A549 (cell line): ENCODE measurements at regions not wholly inside any gene's neighbourhood (a gene's known extent, or its start where the extent isn't known, plus 50 kb on each side); places are given as distances from the start of the nearest gene placed in this dataset.

Experiments used
- ATAC-seq, 2 experiments: fragments of 200-7000 bp in 1 of 2; fragments of >200 bp in 1 of 2; cut with Nextera tagmentation in 1 of 2; cut with Tn5 transposase in 1 of 2; 3 replicates each; pipeline versions ENCODE4 v1.8.0 to v1.9.1; 2018 to 2020; ENCODE audit warnings: mild to moderate bottlenecking in 1 of 2, moderate library complexity in 1 of 2
- CTCF ChIA-PET: fragments of 300-600 bp; sonication (Branson Sonifier 250); formaldehyde crosslinking; extraction: SDS; loops from one replicate; lab custom pipeline; 2021; ENCODE audit warnings: antibody characterized with exemption, inconsistent platforms; lab: Yijun Ruan, JAX
- POLR2A ChIA-PET: fragments of 350-600 bp; formaldehyde crosslinking; extraction: SDS; loops from one replicate; lab custom pipeline; 2021; ENCODE audit warnings: antibody characterized with exemption, inconsistent platforms; lab: Yijun Ruan, JAX
- DNase-seq, 2 experiments: peaks; one replicate each; pipeline versions ENCODE4 v3.0.0 to v3.0.0-alpha.2; 2011 to 2016; ENCODE audit warnings: low read depth in 1 of 2, low spot score in 1 of 2
- FAIRE-seq: peaks from 2 replicates; lab custom pipeline; 2011; peaks lifted over from hg19 to GRCh38; lab: Jason Lieb, UNC
- H3K27ac ChIP-seq, 2 experiments: fragments of >200 bp; sonication (Bioruptor Twin); formaldehyde crosslinking; 3 replicates each; pipeline ENCODE4 v1.5.1; 2016 to 2017
- H3K4me1 ChIP-seq: fragments of >200 bp; sonication (Bioruptor Twin); formaldehyde crosslinking; 3 replicates; pipeline ENCODE4 v1.6.1; 2016
- H3K4me2 ChIP-seq: fragments of >200 bp; sonication (Bioruptor Twin); formaldehyde crosslinking; 3 replicates; pipeline ENCODE4 v1.6.1; 2016
- H3K4me3 ChIP-seq: fragments of >200 bp; sonication (Bioruptor Twin); formaldehyde crosslinking; 3 replicates; pipeline ENCODE4 v1.5.1; 2016
- H3K9me3 ChIP-seq: fragments of >200 bp; sonication (Bioruptor Twin); formaldehyde crosslinking; 3 replicates; pipeline ENCODE4 v1.6.1; 2016
- BCL3 ChIP-seq: fragments of >200 bp; sonication (Bioruptor Twin); formaldehyde crosslinking; IDR thresholded peaks from 3 replicates; pipeline ENCODE4 v1.6.1; 2016
- BHLHE40 ChIP-seq: IDR thresholded peaks from 2 replicates; pipeline ENCODE4 v1.6.1; 2012; ENCODE audit warnings: low read depth, low read length, inconsistent platforms
- CBX8 ChIP-seq: fragments of 200-600 bp; sonication (generic); IDR thresholded peaks from 2 replicates; pipeline ENCODE4 v1.6.1; 2016
- CHD4 ChIP-seq: fragments of 200-600 bp; sonication (generic); IDR thresholded peaks from 2 replicates; pipeline ENCODE4 v1.6.1; 2016; ENCODE audit warnings: antibody characterized with exemption, mild to moderate bottlenecking, borderline replicate concordance
- EHMT2 ChIP-seq: fragments of 200-600 bp; sonication (generic); IDR thresholded peaks from 2 replicates; pipeline ENCODE4 v1.6.1; 2016; ENCODE audit warnings: antibody characterized with exemption, low read depth, mild to moderate bottlenecking, moderate library complexity
- ELK1 ChIP-seq: fragments of 150-350 bp; IDR thresholded peaks from 2 replicates; pipeline ENCODE4 v1.6.1; 2014; ENCODE audit warnings: low read depth, mild to moderate bottlenecking, low read length
- HEYL ChIP-seq: fragments of 250-450 bp; sonication (Bioruptor Pico); IDR thresholded peaks from 2 replicates; pipeline ENCODE4 v1.8.0; 2021; ENCODE audit warnings: mild to moderate bottlenecking, moderate library complexity
- HMGXB4 ChIP-seq: fragments of 250-450 bp; sonication (Bioruptor Pico); IDR thresholded peaks from 2 replicates; pipeline ENCODE4 v1.5.0; 2021; ENCODE audit warnings: mild to moderate bottlenecking, moderate library complexity, borderline replicate concordance
- NPAS2 ChIP-seq: fragments of 250-450 bp; sonication (Bioruptor Pico); IDR thresholded peaks from 2 replicates; pipeline ENCODE4 v1.8.0; 2022; ENCODE audit warnings: mild to moderate bottlenecking, moderate library complexity, borderline replicate concordance
- PHF8 ChIP-seq: fragments of 200-600 bp; sonication (generic); IDR thresholded peaks from 2 replicates; pipeline ENCODE4 v1.6.1; 2016; ENCODE audit warnings: low read depth, mild to moderate bottlenecking, antibody characterized with exemption, moderate library complexity, borderline replicate concordance
- POLR2AphosphoS2 ChIP-seq: conservative IDR thresholded peaks from 2 replicates; pipeline ENCODE4 v1.6.1; 2012; ENCODE audit warnings: low read length, improper control_type of control experiment, inconsistent platforms
- RAD21 ChIP-seq, 2 experiments: fragments of >200 bp in 1 of 2; sonication (Bioruptor Twin) in 1 of 2; formaldehyde crosslinking in 1 of 2; IDR thresholded peaks in 1 of 2; conservative IDR thresholded peaks in 1 of 2; 2 replicates in 1 of 2; 3 replicates in 1 of 2; pipeline ENCODE4 v1.6.1; 2012 to 2018; ENCODE audit warnings: inconsistent platforms in 1 of 2
- RARB ChIP-seq: fragments of 250-450 bp; sonication (Bioruptor Pico); IDR thresholded peaks from 2 replicates; pipeline ENCODE4 v1.8.0; 2021; ENCODE audit warnings: mild to moderate bottlenecking, moderate library complexity
- RNF2 ChIP-seq: fragments of 200-600 bp; sonication (generic); IDR thresholded peaks from 2 replicates; pipeline ENCODE4 v1.6.1; 2016; ENCODE audit warnings: low read depth, mild to moderate bottlenecking, antibody characterized with exemption, moderate library complexity, borderline replicate concordance
- WGBS: methylation state at CpG from one replicate; pipeline ENCODE4 v1.1.6; 2017; ENCODE audit errors: missing lambda C conversion rate; 5-methylcytosine and 5-hydroxymethylcytosine counted together
- TF ChIP-seq, protein P1 (sequence below): fragments of >200 bp; sonication (Bioruptor Twin); formaldehyde crosslinking; IDR thresholded peaks from 2 replicates; pipeline ENCODE4 v1.6.1; 2016
- TF ChIP-seq, protein P2 (sequence below): IDR thresholded peaks from 2 replicates; pipeline ENCODE4 v1.6.1; 2012

DNA sequence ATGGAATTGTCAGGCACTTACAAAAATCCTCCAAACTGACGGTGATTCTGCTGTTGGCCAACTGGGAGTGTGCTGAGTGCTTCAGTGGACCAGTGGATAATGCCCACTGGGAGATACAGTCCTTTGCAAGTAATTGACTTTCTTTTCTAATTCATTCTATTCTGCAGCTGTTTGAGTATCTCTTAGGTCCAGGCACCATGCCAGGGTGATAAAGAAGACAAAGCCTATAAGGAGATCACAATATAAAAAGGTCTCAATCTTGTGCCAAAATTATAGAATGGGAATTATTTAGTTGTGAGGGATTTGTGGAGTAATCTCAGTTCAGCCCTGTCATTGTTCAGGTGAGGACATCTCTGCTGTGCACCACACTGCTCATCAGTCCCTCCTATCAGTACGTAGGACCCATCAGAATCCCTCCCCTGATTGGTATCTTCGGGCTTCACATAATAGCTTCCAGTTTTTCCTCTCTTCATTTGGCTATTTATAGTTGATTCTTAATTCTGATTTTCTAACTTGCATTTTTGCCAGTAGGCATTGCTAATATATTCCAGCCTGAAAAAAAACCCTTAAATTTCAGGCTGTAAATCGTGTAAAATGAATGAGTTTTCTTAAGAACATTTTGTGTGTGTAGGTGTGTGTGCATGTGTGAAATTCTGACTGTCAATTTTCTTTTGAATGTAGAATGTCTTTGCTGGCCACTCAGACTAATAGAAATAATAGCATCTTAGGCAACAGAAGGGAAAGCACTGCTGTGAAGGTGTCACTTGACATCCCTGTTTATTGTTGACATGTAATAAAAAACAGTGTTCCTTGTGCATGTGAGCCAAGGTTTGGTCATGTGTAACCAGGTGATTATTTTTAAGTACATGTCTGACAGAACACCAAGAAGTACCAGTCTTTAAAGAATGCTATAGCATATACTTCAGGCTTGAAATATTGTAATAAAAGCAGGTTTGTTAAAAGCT, 457.6 kb upstream of the RGS6 start:
- no peaks in the 10 kb centered on the region for H3K4me1 ChIP-seq
- H3K4me3 ChIP-seq, result no peak overlapping the region
- ChIA-PET POLR2A (no interaction called here), CTCF (interaction anchor here (0.9 kb wide), 1 partner anchor 9 kb away, joined by 3 read pairs; no protein-coding TSS in a partner anchor)
- FAIRE-seq (no peak), DNase-seq (no peak), ATAC-seq (no peak)
- TF ChIP-seq POLR2AphosphoS2, result no peak
- no peak for TF ChIP-seq BCL3
- TF ChIP-seq CHD4, result no peak
- TF ChIP-seq, protein P1, sequence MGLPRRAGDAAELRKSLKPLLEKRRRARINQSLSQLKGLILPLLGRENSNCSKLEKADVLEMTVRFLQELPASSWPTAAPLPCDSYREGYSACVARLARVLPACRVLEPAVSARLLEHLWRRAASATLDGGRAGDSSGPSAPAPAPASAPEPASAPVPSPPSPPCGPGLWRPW, result no peak
- TF ChIP-seq RAD21 (conservative IDR thresholded peaks at IDR 0.05 in 1 of 2, IDR thresholded peaks at IDR 0.05 in 1 of 2), result no peak
- no peak for TF ChIP-seq HMGXB4 (CRISPR knock-in tag)
- TF ChIP-seq RARB (CRISPR knock-in tag), result no peak
- no peak for TF ChIP-seq RNF2
- TF ChIP-seq NPAS2 (CRISPR knock-in tag), result no peak
- no peak for TF ChIP-seq CBX8
- no peak for TF ChIP-seq EHMT2
- TF ChIP-seq PHF8, result no peak
- 48% methylated on average over 4 of the region's 4 CpGs for WGBS
- H3K9me3 ChIP-seq, result no peaks in the 10 kb centered on the region
- H3K4me2 ChIP-seq, result no peak overlapping the region
- H3K27ac ChIP-seq, result no peak overlapping the region

- WGBS, result 76% methylated on average over 5 of the region's 5 CpGs
- ATAC-seq (no peak), FAIRE-seq (no peak), DNase-seq (no peak)
- CTCF ChIA-PET, result interaction anchor here (0.6 kb wide), 1 partner anchor 667 kb away, joined by 3 read pairs; no protein-coding TSS in a partner anchor
- Histone ChIP-seq H3K27ac (no peak overlapping the region), H3K4me1 (no peaks in the 10 kb centered on the region), H3K9me3 (no peaks in the 10 kb centered on the region), H3K4me3 (no peak overlapping the region), H3K4me2 (no peak overlapping the region)
- TF ChIP-seq POLR2AphosphoS2 (no peak), NPAS2 (CRISPR knock-in tag) (no peak), HEYL (CRISPR knock-in tag) (no peak), BHLHE40 (no peak), ELK1 (no peak)
- TF ChIP-seq, protein P2, sequence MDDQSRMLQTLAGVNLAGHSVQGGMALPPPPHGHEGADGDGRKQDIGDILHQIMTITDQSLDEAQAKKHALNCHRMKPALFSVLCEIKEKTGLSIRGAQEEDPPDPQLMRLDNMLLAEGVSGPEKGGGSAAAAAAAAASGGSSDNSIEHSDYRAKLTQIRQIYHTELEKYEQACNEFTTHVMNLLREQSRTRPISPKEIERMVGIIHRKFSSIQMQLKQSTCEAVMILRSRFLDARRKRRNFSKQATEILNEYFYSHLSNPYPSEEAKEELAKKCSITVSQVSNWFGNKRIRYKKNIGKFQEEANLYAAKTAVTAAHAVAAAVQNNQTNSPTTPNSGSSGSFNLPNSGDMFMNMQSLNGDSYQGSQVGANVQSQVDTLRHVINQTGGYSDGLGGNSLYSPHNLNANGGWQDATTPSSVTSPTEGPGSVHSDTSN, result no peak
- POLR2A ChIA-PET, result no interaction called here
Observed at GRCh38 chr14:71475916-71476315, 456.3 kb upstream of the RGS6 start.
